KG1 (cell line): ENCODE measurements at regions not wholly inside any gene's neighbourhood (a gene's known extent, or its start where the extent isn't known, plus 50 kb on each side); places are given as distances from the start of the nearest gene placed in this dataset.
"Not testable (repeated sequence)": the region's sequence is repeated elsewhere in the genome, so short reads cannot be mapped to it uniquely, and the experiment has no call there.

Source experiments
- DNase-seq: peaks from one replicate; lab custom pipeline; 2025; lab: John Stamatoyannopoulos, UW

DNA sequence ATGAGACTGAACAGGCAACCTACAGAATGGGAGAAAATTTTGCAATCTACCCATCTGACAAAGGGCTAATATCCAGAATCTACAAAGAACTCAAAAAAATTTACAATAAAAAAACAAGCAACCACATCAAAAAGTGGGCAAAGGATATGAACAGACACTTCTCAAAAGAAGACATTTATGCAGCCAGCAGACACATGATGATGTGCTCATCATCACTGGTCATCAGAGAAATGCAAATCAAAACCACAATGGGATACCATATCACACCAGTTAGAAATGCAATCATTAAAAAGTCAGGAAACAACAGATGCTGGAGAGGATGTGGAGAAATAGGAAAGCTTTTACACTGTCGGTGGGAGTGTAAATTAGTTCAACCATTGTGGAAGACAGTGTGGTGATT is 51.7 kb upstream of the PAXBP1 start:
- DNase-seq: not testable (repeated sequence)

DNA sequence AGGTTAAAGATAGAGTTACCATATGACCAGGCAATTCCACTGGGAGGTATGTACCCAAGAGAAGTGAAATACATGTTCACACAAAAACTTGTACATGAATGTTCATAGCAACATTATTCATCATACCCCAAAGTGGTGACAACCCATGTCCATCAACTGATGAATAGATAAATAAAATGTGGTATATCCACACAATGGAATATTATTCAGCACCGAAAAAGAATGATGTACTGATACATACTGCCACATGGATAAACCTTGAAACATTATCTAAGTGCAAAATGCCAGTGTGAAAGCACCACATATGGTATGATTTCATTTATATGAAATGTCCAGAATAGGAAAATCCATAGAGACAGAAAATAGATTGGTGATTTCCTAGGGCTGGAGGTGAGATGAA is 53.4 kb upstream of the PAXBP1 start:
- no peak for DNase-seq

DNA sequence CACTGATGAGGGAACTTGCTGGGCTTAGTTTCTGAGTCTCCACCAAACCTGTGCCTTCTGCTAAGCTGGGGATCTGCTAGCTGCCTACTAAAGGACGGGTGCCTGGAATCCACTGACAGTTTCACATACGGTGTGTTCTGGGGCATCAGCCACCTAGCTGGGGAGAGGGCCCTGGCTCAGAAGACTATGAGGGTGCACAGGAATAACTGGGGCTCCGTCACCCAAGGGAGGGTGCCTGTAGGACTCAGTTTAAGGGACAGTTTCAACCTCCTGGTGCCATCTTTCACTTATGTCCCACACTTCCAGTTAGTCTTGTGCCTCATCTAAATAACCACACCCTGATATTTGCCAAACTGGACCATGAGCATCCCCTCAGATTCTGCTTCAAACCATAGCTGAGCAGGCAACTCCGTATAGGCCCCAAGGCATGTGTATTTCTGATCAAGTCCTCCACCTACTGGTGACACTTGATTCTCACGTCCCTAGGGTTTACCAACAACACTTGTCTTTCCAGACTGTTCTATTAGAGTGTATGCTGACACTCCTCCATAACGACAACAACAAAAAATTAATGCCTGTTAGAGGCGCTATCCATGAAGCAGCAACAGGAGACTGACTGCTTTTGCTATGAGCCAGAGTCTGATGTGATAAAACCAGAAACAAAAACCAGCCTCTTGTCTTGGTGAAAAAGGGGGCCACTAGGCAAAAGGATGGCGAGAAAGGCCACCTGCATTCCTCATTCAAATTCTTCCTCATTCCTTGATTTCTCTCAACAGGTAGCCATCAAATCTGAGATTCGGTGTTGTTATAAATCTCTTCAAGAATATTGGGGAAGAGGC is 55.0 kb upstream of the PAXBP1 start:
- no peak for DNase-seq

DNA sequence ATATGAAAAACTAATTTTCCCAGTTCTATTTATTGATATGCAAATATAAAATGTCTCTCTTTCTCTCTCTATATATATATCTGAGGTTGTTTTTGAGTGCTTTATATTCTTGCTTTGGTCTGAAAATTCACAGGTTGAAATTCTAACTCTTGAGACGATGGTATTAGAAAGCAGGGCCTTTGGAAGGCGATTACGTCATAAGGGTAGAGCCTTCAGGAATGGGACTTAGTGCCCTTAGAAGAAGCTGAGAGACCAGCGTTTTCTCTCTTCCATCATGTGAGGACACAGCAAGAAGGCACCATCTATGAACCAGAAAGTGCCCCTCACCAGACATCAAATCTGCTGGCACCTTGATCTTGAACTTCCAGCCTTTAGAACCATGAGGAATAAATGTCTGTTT is 57.4 kb upstream of the PAXBP1 start:
- no peak for DNase-seq

DNA sequence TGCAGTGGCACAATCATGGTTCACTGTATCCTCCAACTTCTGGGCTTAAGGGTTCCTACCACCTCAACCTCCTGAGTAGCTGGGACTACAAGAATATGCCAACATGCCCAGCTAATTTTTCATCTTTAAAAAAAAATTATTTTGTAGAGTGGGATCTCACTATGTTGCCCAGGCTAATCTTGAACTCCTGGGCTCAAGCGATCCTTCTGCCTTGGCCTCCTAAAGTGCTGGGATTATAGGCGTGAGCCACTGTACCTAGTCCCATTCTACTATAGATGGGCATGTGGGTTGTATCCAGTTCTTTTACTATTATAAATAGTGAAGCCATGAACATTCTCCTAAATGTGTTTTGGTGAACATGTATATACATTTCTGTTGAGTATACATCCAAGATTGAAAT is 57.9 kb upstream of the PAXBP1 start:
- DNase-seq: no peak

DNA sequence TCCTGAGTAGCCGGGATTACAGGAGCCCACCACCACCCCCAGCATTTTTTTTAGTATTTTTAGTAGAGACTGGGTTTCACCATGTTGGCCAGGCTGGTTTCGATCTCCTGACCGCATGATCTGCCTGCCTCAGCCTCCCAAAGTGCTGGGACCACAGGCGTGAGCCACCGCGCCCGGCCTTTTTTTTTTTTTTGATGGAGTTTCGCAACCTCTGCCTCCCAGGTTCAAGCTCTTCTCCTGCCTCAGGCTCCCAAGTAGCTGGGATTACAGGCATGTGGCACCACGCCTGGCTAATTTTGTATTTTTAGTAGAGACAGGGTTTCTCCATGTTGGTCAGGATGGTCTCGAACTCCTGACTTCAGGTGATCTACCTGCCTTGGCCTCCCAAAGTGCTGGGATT is 60.2 kb upstream of the PAXBP1 start:
- not testable (repeated sequence) for DNase-seq

DNA sequence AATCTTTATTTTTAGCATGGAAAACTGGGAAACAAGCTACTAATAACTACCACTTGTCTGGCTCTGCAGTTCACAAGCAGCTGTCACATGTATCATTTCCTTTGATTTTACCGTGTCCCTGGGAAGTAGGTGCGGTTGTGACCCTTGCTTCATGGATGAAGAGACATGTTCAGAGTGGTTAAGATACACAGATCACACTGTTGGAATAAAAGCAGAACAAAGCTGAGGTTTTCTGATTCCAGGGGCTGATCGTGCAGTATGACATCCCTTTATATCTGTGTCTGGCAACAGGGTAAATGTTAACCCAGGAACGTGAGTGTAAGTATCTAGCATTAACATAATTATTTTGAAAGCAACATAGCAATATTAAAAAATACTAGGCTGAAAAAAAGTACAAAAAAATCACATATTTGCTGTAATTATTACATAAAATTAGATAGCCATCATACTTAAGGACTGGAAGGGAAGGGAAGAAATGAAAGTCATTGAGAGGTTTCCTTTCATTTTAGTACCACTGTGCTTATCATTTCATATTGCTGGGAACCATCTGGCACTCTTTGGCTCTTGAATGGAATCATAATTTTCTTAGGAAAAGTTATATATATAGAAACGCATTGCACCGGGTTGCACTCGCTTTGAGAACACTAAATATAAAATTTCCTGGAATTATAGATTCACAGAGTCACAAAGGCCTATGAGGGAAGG is 62.8 kb upstream of the PAXBP1 start:
- no peak for DNase-seq

DNA sequence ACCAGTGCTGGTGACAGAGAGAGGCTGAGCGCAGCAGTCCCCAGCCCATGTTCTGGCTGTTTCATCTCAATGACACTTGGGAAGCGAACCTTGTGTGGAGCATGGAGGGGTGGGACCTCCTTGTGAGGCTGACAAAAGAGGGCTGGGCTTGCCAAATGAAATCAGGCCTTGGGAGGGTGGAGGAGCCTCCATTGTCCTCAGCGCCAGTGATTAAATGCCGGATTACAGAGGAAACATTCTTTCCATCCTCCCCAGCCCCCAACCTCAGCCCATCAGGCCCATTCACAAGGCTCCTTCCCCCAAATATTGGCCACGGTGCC is 63.3 kb upstream of the PAXBP1 start:
- DNase-seq: no peak

DNA sequence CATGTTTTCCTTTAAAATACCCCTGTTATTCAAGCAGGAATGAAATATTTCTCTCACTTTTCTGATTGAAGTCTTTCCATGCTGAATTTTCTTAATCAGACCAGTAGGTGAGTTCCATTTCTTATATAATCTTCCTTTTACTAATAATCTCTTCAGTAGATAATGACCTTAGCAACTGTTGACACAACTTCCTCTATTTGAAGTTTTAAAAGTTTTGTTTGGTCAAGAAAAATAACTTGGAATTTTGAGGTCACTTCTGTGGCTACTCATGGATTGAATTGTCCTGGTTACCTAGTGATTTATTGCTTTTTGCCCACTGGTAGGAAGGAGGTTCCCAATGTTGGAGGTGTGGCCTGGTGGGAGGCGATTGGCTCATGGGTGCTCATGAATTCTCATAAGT is 70.6 kb upstream of the PAXBP1 start:
- no peak for DNase-seq

DNA sequence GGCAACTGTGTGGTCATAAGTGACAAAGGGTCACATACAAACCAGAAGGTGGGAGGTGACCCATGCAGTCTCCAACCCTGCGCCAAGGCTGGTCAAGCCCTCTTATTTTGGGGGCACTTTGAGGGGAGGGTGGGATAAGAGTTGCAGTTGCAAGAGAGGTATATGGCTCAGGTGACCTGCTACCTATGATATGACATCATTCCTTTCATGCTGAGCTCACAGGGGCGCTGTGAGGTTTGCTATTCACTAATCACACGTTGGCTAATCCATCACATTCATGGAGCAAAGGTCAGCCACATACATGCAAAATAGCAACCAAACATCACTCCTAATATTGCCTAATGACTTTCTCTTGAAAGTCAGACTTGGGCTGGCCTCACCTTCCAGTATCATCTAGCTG is 72.0 kb upstream of the PAXBP1 start:
- no peak for DNase-seq

DNA sequence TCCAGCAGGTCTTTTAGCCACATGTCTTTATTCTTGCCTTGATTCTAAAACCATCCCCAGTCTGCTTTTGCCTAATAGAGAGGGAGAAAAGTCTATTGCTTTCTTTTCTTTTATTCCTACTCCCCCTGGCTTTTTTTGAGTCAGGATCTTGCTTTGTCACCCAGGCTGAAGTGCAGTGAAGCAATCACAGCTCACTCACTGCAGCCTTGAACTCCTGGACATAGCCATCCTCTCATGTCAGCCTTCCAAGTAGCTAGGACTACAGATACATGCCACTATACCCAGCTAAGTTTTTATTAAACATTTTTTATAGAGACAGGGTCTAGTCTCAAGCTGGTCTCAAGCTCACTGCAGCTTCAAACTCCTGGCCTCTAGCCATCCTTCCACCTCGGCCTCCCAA is 72.5 kb upstream of the PAXBP1 start:
- DNase-seq: no peak

DNA sequence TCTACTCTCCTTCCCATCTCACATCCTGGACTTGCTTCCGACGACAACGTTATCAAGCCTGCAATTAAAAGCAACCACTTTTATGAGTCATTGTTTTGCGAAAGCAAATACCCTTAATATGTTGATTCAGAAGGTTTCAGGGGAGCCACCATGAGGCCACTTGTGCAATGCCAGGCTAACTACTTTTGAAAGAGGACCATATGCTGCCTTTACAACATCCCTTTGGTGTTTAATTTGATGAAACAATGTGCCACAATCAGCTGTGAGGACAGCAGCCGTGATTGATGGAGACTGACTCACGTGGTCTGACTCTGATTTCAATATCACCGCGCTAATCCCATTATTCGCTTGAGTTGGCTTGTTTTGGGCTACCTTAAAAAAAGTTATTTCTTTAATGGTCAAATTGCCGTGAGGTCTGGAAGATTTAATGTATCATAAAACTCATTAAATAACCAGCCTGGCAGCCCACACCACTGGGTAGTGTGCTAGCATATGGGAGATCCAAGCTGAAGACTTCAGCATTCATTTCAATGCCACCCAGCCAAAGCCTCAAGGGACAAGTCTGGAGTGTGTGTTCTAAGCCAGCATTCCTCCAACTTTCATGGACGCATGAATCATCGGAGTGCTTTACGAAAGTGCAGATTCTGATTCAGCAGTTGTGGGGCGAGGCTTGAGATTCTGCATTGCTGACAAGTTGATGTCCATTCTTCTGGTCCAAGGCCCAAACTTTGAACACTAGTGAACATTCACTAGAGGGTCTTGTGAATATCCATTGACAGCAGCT is 73.3 kb upstream of the PAXBP1 start:
- no peak for DNase-seq

DNA sequence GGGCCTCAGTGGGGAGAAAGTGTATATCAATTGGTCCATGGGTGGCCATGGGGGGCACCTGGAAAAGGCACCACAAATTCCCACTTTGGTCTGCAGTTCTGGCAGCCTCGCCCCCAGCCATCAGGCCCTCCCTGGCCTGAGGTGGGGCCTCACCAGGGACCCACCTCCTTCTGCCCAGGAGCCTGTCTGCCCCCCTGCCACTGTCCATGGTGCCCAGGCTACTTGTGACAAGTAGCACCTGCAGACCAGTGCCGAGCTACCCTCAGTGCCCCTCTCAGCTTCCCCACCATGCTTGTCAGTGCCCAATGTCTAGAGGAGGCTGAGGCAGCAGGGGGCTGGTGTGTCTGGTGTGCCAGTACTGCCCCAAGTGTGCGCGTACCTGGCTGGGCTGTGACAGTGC is 87.1 kb upstream of the PAXBP1 start:
- no peak for DNase-seq

DNA sequence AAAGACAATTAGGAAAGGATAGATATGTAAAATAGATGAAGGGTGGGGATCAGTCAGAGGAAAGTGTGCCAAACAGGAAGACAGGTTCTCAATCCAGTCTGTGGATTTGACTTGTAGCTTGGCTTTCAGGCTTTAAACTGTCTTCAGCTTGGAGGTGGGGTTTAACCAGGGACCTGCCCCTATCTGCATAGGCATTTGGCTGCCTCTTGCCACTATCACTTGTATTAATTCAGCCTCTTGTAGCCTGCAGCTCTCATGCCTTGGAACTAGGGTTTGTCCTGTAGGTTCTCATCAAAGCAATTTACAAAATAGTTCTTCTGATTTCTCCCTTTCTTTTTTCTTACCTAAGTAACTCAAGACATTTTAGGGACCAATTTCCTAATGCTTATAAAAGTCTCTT is 88.8 kb upstream of the PAXBP1 start:
- no peak for DNase-seq

DNA sequence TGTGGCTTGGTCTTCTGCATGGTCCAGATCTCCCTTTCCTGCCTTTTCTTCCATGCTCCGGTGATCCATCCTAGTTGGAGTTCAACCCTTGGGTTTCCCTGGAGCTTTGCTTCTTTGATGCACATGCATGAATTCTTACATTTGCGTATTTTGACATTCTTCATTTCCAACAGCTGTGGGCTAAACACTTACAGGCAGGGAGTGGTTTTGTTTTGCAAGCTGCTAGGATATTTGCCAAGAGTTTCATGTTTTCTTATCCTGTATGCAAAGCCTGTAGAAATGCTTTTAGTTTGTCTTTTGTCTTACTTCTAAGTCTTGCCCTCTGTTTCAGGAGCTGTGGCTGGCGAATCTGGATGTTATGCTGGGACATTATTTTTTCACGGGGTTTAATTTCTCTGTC is 90.3 kb upstream of the PAXBP1 start:
- DNase-seq: no peak

DNA sequence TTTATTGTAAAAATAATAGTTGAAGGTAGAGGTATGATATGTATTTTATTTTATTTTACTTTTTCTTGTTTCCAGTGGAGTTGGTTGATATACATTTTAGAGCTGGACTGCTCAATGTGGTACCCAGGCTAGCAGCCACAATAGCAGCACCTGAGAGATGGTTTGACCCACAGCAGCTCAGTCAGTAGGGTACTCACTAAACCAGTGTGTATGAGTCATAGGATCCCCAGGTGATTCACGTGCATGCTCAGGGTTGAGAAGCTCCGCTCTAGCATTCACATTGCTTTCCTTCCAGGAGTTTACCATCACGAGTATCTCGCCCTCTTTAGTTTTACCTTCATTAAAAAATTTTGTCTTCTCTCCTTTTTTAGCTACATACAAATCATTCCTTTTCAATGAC is 96.0 kb upstream of the PAXBP1 start:
- DNase-seq: no peak

DNA sequence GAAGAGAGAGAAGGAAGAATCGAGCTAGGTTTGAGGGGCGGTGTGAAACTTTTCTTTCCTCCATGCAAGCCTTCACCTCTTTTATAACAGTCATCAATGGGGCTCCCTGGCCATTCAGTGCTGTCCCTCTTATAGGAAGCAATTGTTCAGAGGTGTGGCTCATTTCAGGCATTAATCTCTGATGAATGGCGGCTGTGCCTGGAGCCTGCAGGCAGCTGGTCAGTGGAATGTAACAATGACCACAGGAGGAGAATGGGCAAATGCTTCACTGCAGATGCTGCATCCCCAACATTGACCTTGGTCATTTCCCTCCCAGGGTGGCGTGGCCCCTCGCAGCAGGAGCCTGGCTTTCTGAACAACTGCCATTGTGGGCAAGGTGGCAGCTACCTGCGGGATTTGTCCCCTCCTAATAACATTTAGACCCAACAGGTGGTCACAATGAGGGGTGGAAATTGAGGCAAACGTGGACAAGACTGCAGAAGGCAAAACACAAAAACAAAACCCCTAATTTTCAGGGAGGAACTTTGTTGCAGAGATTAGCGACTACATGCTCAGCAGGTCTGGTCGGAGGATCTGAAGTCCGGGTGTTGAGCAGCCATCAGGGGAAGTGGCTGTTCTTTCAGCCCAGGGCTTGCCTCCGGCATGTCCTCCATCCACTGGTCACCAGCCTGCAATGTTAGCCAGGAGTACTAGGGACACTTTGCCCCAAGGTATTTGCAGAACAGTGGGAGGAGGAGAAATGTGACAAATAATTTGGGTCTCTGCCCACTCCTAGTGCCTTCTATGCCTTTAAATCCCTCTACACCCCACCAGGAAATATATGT is 97.3 kb upstream of the PAXBP1 start:
- no peak for DNase-seq

DNA sequence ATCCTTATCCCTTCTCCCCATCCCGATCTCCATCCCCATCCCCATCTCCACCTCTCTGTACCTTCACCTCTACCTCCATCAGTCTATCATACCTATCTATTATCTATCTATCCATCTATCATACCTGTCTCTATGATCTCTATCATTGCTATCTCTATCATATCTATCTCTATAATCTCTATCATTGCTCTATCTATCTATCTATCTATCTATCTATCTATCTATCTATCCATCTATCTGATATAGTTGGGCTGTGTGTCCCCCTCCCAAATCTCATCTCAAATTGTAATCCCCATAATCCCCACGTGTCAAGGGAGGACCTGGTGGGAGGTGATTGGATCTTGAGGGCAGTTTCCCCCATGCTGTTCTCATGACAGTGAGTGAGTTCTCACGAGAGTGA is 97.9 kb upstream of the PAXBP1 start:
- DNase-seq: no peak

DNA sequence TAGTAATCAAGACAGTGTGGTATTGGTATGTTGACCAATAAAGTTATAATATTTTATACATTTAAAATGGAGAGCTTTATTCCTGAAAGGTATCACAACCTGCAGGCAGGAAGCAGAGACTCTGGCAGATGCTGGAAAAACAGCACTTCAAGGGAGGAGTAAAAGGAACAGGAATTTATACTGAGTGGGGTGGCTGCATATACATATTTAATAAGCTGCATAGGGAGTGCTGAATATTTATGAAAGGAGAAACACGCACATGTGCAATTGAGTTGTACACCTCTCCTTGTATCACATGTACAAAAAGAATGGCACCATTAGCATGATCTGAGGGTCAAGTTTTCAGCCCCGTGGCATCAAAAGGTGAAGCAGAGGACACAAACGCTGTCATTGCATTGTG is 104.9 kb upstream of the PAXBP1 start:
- no peak for DNase-seq

DNA sequence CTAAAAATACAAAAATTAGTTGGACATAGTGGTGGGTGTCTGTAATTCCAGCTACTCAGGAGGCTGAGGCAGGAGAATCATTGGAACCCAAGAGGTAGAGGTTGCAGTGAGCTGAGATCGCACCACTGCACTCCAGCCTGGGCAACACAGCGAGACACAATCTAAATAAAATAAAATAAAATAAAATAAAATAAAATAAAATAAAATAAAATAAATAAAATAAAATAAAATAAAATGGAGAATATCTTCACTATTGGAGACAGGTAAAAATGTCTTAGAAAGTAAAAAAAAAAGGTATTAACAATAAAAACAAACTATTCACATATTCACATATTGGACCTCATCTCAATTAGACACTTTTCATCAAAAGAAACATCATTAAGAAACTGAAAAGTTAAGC is 106.3 kb upstream of the PAXBP1 start:
- DNase-seq: not testable (repeated sequence)

DNA sequence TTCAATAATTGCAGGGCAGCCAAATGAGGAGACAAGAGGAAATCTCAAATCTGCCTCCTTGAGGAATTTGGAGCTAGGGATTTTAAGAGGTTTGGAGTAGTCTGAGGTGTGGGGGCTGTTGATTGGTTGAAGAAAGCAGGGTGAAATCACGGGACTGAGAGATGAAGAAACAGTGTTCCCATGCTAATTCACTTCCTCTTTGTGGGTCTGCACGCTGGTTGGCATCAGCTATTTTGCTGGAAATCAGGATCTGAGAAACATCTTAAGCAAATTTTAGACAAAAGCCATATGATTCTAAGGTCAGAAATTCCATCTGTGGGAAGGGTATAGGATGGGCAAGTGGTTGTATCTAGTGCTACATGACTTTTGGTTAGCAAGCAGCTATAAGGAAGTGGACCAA is 107.1 kb upstream of the PAXBP1 start:
- no peak for DNase-seq

DNA sequence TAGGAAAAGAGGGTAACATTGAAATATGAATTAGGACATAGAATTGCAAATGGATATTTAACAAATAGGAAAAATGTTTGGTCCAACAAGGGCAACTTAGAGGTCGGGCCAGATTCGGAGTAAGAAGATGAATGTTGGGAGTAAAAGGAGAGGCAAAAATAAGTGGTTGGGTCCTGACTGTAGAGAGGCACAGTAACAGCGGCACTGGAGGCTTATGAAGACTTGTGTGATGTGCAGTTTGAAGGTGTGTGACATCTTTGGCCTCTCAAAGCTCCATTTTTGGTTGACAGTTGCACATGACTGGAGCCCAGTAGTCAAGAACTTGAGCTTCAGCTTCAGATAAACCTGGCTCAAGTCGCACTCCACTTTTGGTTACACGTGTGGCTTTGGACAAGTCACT is 109.9 kb upstream of the PAXBP1 start:
- DNase-seq: no peak
